ENCODE measurements at regions not wholly inside any gene's neighbourhood (a gene's known extent, or its start where the extent isn't known, plus 50 kb on each side); places are given as distances from the start of the nearest gene placed in this dataset.

DNA sequence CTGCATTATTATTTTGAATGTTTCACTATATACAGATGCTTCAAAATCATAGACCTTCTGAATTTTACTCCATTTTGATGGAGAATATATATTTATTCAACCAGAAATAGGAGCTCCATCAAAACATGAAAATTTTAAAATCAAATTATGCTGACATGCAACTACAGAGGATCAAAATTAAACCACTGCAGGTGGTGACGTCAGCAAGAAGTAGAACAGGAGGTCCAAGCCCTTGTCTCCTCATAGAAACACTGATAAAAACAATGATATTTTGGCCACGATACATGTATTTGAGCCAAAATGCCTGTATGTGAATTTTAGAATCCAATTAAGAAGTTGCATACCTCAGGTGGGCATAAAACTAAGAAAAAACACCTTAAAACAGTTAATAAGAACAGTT, 236.6 kb upstream of the FBXL7 start:
- TF ChIP-seq, protein P1, sequence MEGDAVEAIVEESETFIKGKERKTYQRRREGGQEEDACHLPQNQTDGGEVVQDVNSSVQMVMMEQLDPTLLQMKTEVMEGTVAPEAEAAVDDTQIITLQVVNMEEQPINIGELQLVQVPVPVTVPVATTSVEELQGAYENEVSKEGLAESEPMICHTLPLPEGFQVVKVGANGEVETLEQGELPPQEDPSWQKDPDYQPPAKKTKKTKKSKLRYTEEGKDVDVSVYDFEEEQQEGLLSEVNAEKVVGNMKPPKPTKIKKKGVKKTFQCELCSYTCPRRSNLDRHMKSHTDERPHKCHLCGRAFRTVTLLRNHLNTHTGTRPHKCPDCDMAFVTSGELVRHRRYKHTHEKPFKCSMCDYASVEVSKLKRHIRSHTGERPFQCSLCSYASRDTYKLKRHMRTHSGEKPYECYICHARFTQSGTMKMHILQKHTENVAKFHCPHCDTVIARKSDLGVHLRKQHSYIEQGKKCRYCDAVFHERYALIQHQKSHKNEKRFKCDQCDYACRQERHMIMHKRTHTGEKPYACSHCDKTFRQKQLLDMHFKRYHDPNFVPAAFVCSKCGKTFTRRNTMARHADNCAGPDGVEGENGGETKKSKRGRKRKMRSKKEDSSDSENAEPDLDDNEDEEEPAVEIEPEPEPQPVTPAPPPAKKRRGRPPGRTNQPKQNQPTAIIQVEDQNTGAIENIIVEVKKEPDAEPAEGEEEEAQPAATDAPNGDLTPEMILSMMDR (IDR thresholded peaks at IDR 0.05) = no peak
- TF ChIP-seq POLR2A (IDR thresholded peaks at IDR 0.05) = no peak
